DND-41 (cell line): ENCODE measurements at regions not wholly inside any gene's neighbourhood (a gene's known extent, or its start where the extent isn't known, plus 50 kb on each side); places are given as distances from the start of the nearest gene placed in this dataset.

Experiments
- EZH2 ChIP-seq: IDR thresholded peaks from 3 replicates; pipeline ENCODE4 v1.6.1; 2012; ENCODE audit warnings: borderline replicate concordance, low read depth, mild to moderate bottlenecking, moderate library complexity, low read length, inconsistent platforms; ENCODE audit not compliant: severe bottlenecking
- TF ChIP-seq, protein P1 (sequence below): IDR thresholded peaks from 2 replicates; pipeline ENCODE4 v1.5.1; 2012; ENCODE audit warnings: borderline replicate concordance, low read length, moderate library complexity, mild to moderate bottlenecking; ENCODE audit not compliant: poor library complexity, severe bottlenecking; ENCODE audit errors: extremely low read depth

DNA sequence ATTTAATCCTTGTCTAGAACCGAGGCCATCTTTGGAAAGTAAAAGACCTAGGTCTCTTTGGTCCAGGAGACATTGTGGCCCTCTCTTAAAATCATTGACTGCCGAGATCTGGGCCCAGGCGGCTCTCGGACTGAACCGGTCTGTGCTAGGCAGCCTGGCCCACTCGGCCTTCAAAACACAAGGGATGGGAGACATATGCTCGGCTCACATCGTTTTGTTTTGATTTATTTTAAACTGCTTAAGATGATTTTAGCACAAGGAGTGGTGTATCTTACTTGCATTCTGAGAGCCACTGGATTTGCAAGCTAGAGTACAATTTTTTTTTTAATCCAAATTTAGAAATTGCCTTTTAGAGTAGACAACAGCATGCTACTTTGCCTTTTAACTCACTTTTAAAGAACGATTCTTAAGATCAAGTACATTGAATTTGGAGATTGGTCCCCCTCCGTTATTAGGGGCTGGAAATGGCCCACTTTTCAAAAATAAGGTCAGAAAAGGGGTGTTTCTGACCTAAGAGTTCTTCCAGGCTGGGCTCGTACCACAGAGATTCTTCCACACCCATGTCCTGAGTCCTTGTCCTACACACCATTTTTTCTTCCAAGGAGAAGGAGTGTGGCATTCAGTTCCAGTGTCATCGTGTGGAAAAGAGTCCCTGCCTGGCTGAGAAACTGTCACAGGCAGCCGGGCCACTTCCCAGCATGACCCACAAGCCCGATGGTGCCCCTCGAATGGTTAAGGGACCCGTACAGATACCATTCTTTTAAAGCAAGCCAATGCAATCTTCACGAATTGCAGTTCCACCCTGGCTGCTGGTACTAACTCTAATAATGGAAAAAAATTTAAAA lies 80.5 kb upstream of the WNT7B start:
- no peak for TF ChIP-seq EZH2
- TF ChIP-seq, protein P1, sequence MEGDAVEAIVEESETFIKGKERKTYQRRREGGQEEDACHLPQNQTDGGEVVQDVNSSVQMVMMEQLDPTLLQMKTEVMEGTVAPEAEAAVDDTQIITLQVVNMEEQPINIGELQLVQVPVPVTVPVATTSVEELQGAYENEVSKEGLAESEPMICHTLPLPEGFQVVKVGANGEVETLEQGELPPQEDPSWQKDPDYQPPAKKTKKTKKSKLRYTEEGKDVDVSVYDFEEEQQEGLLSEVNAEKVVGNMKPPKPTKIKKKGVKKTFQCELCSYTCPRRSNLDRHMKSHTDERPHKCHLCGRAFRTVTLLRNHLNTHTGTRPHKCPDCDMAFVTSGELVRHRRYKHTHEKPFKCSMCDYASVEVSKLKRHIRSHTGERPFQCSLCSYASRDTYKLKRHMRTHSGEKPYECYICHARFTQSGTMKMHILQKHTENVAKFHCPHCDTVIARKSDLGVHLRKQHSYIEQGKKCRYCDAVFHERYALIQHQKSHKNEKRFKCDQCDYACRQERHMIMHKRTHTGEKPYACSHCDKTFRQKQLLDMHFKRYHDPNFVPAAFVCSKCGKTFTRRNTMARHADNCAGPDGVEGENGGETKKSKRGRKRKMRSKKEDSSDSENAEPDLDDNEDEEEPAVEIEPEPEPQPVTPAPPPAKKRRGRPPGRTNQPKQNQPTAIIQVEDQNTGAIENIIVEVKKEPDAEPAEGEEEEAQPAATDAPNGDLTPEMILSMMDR = no peak
